Adrenal gland (tissue), 9 donors: ENCODE measurements at regions not wholly inside any gene's neighbourhood (a gene's known extent, or its start where the extent isn't known, plus 50 kb on each side); places are given as distances from the start of the nearest gene placed in this dataset.

Experiments used
- DNase-seq, 7 donors: peaks; one replicate each; pipeline ENCODE4 v3.0.0-alpha.2; 2019 to 2020
- H3K27ac ChIP-seq, 5 donors: fragments of 200-600 bp; sonication (generic) in 4 of 5; 1 replicate in 3 of 5; 2 replicates in 2 of 5; pipeline versions ENCODE4 v1.5.1 to v1.8.0; 2016 to 2020; ENCODE audit warnings: mild to moderate bottlenecking in 1 of 5
- H3K27me3 ChIP-seq: fragments of 200-600 bp; 2 replicates; pipeline ENCODE4 v1.8.0; 2021
- H3K36me3 ChIP-seq, 2 donors: fragments of 200-600 bp; replicated peaks in 1 of 2; 1 replicate in 1 of 2; 2 replicates in 1 of 2; pipeline versions ENCODE4 v1.5.1 to v1.8.0; 2018 to 2022
- H3K4me1 ChIP-seq, 2 donors: fragments of 200-600 bp; replicated peaks in 1 of 2; 1 replicate in 1 of 2; 2 replicates in 1 of 2; pipeline versions ENCODE4 v1.5.1 to v1.8.0; 2018 to 2021
- H3K4me3 ChIP-seq, 4 donors: fragments of 200-600 bp; sonication (generic) in 3 of 4; one replicate each; pipeline ENCODE4 v1.5.1; 2016 to 2018
- H3K9me3 ChIP-seq, 3 donors: fragments of 200-600 bp; sonication (generic) in 1 of 3; replicated peaks in 1 of 3; 1 replicate in 2 of 3; 2 replicates in 1 of 3; pipeline versions ENCODE4 v1.5.1 to v1.8.0; 2016 to 2021
- POLR2A ChIP-seq, 2 donors: fragments of 450-650 bp; IDR thresholded peaks; one replicate each; pipeline ENCODE4 v1.6.1; 2017; ENCODE audit warnings: antibody characterized with exemption in 2 of 2, mild to moderate bottlenecking in 2 of 2, moderate library complexity in 1 of 2
- WGBS, 4 donors: extraction: QIAGEN DNeasy Blood & Tissue Kit in 2 of 4; methylation state at CpG; one replicate each; pipeline versions ENCODE4 v1.1.5 to v1.1.7; 2013 to 2017; 5-methylcytosine and 5-hydroxymethylcytosine counted together
- intact Hi-C, 2 donors: fragments of 100-400 bp; cut with DNase I; formaldehyde crosslinking; loops; one replicate each; pipeline versions ENCODE4 v1.14.1 to v1.15.0; 2022 to 2023
- TF ChIP-seq, protein P1 (sequence below), 6 experiments: fragments of 450-650 bp in 4 of 6; fragments of 200-600 bp in 2 of 6; sonication (generic) in 1 of 6; IDR thresholded peaks; 1 replicate in 5 of 6; 2 replicates in 1 of 6; pipeline versions ENCODE4 v1.5.1 to v1.8.0; 2016 to 2021; ENCODE audit warnings: antibody characterized with exemption in 6 of 6, mild to moderate bottlenecking in 2 of 6, moderate library complexity in 1 of 6
- donor health status: healthy with polysubstance abuse.
- donor health status: Bipolar disorder and iron deficiency.
- donor health status: DM: yes; HTN: yes; CAD: no.
- donor health status: DM: no; HTN: no; CAD: no.
- donor health status: DM: no; HTN: no; CAD: no.

DNA sequence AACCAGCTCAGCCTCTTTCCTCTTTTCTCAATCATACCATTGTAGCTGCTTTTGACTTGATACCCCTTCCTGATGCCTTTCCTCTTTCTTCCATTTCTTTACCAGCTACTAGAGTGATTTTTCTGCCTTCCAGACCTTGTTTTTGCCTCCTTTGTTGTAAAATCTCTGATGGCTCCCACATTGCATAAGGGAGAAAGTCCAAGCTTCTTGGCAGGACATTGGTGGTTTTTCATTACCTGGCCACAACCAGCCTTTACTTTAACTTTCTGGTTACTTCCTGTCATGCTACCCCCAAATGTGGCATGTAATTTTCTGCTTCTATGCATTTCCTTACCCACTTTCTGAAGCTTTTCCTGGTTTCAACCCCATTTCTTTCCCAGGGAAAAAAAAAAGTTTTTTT lies 452.5 kb downstream of the TMEM38B start:
- Histone ChIP-seq H3K27me3 (no peaks in the 10 kb centered on the region), H3K4me1 (no peaks in the 10 kb centered on the region), H3K9me3 (no peaks in the 10 kb centered on the region), H3K27ac (no peak overlapping the region), H3K36me3 (no peaks in the 10 kb centered on the region), H3K4me3 (no peak overlapping the region)
- intact Hi-C loops, result no loop called here
- no peak for DNase-seq
- no peak for TF ChIP-seq POLR2A (IDR thresholded peaks at IDR 0.05)
- TF ChIP-seq, protein P1, sequence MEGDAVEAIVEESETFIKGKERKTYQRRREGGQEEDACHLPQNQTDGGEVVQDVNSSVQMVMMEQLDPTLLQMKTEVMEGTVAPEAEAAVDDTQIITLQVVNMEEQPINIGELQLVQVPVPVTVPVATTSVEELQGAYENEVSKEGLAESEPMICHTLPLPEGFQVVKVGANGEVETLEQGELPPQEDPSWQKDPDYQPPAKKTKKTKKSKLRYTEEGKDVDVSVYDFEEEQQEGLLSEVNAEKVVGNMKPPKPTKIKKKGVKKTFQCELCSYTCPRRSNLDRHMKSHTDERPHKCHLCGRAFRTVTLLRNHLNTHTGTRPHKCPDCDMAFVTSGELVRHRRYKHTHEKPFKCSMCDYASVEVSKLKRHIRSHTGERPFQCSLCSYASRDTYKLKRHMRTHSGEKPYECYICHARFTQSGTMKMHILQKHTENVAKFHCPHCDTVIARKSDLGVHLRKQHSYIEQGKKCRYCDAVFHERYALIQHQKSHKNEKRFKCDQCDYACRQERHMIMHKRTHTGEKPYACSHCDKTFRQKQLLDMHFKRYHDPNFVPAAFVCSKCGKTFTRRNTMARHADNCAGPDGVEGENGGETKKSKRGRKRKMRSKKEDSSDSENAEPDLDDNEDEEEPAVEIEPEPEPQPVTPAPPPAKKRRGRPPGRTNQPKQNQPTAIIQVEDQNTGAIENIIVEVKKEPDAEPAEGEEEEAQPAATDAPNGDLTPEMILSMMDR (IDR thresholded peaks at IDR 0.05), result no peak

DNA sequence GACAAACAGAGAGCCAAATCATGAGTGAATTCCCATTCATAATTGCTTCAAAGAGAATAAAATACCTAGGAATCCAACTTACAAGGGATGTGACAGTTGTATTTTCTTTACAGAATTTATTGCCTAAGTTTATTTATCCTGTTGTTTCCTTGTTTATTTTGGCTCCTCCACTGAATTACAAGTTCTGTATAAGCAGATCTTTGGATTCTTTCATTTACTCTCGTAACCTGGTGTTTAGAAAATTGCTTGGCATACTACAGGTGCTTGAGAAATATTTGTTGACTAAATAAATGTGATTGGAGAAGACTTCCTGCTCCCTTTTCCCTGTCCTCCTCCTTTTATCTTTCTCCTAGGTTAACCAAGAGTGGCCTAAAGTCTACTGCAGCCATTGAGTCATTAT lies 455.6 kb downstream of the TMEM38B start:
- TF ChIP-seq POLR2A (IDR thresholded peaks at IDR 0.05), result no peak
- TF ChIP-seq, protein P1 (IDR thresholded peaks at IDR 0.05), result no peak
- Histone ChIP-seq H3K27ac (no peak overlapping the region), H3K27me3 (no peaks in the 10 kb centered on the region), H3K36me3 (no peaks in the 10 kb centered on the region), H3K9me3 (no peaks in the 10 kb centered on the region), H3K4me1 (no peaks in the 10 kb centered on the region), H3K4me3 (no peak overlapping the region)
- no peak for DNase-seq
- WGBS, 4 donors, result 61 to 67% (median 64%) methylated on average over 1 of the region's 1 CpG
- intact Hi-C loops, result no loop called here

DNA sequence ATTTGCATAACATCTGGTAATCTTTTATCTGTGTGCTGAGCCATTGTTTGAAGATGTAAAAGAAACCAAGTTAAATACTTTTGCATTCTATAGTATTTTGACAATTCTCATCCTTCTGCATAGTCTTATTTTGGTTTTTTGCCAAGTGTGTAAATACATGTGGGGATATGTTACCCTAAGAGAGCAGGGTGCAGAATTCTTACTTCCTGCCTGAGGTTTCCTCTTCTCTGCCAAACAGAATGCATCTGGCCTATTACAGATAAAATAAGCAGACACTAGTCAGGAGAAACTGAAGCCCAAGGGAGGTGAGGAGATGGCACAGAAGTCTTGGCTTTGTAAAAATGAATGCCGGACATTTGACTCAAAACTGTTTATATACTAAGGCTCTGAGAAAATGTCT lies 462.1 kb downstream of the TMEM38B start:
- DNase-seq, result no peak
- TF ChIP-seq POLR2A (IDR thresholded peaks at IDR 0.05), result no peak
- TF ChIP-seq, protein P1 (IDR thresholded peaks at IDR 0.05), result no peak
- Histone ChIP-seq H3K4me3 (no peak overlapping the region), H3K36me3 (no peaks in the 10 kb centered on the region), H3K27ac (no peak overlapping the region), H3K27me3 (no peaks in the 10 kb centered on the region), H3K4me1 (no peaks in the 10 kb centered on the region), H3K9me3 (no peaks in the 10 kb centered on the region)
- intact Hi-C loops, result no loop called here
- 64 to 91% (median 68%) methylated on average over 1 of the region's 1 CpG for WGBS, 4 donors

DNA sequence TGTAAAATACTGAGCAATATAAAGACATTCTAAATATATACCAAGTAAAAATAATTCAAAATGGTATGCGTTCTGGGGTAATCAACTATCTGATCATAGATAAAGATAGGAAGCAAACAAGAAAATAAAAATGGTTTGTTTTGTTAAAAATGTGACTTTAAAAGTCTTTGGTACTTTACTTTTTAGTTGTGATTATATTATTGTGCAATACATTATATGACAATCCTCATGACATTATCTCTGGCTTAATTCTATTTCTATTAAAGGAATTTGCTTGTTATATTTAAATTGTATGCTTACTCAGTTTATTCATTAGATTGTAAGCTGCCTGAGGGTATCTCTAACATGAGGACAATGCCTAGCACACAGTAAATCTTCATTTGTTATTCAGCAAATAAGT lies 477.9 kb downstream of the TMEM38B start:
- TF ChIP-seq POLR2A (IDR thresholded peaks at IDR 0.05), result no peak
- TF ChIP-seq, protein P1 (IDR thresholded peaks at IDR 0.05), result no peak
- intact Hi-C loops, result no loop called here
- Histone ChIP-seq H3K27ac (no peak overlapping the region), H3K4me3 (no peak overlapping the region), H3K4me1 (no peaks in the 10 kb centered on the region), H3K27me3 (no peaks in the 10 kb centered on the region), H3K36me3 (no peaks in the 10 kb centered on the region), H3K9me3 (no peaks in the 10 kb centered on the region)
- DNase-seq, result no peak
- 77 to 94% (median 81%) methylated on average over 1 of the region's 1 CpG for WGBS, 4 donors
